Esophagus squamous epithelium (tissue), 5 donors: ENCODE measurements at regions not wholly inside any gene's neighbourhood (a gene's known extent, or its start where the extent isn't known, plus 50 kb on each side); places are given as distances from the start of the nearest gene placed in this dataset.
"Not testable (repeated sequence)": the region's sequence is repeated elsewhere in the genome, so short reads cannot be mapped to it uniquely, and the experiment has no call there.

ENCODE experiments used
- DNase-seq: peaks from one replicate; lab custom pipeline; 2025; lab: John Stamatoyannopoulos, UW
- H3K27ac ChIP-seq, 4 donors: fragments of 200-600 bp; sonication (generic); one replicate each; pipeline ENCODE4 v1.5.1; 2016 to 2019; ENCODE audit warnings: mild to moderate bottlenecking in 1 of 4
- H3K27me3 ChIP-seq, 4 donors: fragments of 200-600 bp; sonication (generic); 1 replicate in 3 of 4; 2 replicates in 1 of 4; pipeline versions ENCODE4 v1.5.1 to v1.6.0; 2017 to 2021; ENCODE audit warnings: antibody characterized with exemption in 1 of 4
- H3K36me3 ChIP-seq, 3 donors: fragments of 200-600 bp; sonication (generic); one replicate each; pipeline ENCODE4 v1.5.1; 2016 to 2019
- H3K4me1 ChIP-seq, 3 donors: fragments of 200-600 bp; sonication (generic); one replicate each; pipeline ENCODE4 v1.5.1; 2017 to 2019
- H3K4me3 ChIP-seq, 4 donors: fragments of 200-600 bp; sonication (generic); 1 replicate in 3 of 4; 2 replicates in 1 of 4; pipeline ENCODE4 v1.5.1; 2016 to 2019; ENCODE audit warnings: mild to moderate bottlenecking in 2 of 4, moderate library complexity in 1 of 4
- H3K9me3 ChIP-seq, 3 donors: fragments of 200-600 bp; sonication (generic); one replicate each; pipeline ENCODE4 v1.5.1; 2016 to 2019
- CTCF ChIP-seq, 6 experiments: fragments of 450-650 bp in 4 of 6; fragments of 200-600 bp in 2 of 6; sonication (generic) in 2 of 6; IDR thresholded peaks; one replicate each; pipeline ENCODE4 v1.5.1; 2016 to 2019; ENCODE audit warnings: antibody characterized with exemption in 6 of 6, mild to moderate bottlenecking in 4 of 6, moderate library complexity in 4 of 6
- POLR2A ChIP-seq, 4 donors: fragments of 450-650 bp; IDR thresholded peaks; one replicate each; pipeline ENCODE4 v1.6.1; 2017; ENCODE audit warnings: antibody characterized with exemption in 4 of 4, mild to moderate bottlenecking in 4 of 4, moderate library complexity in 3 of 4
- WGBS, 2 donors: methylation state at CpG; one replicate each; pipeline ENCODE4 v1.1.5; 2018; 5-methylcytosine and 5-hydroxymethylcytosine counted together
- intact Hi-C: fragments of 100-400 bp; cut with DNase I; formaldehyde crosslinking; loops from one replicate; pipeline ENCODE4 v1.15.0; 2022
- donor health status: DM: yes; HTN: yes; CAD: no.

- no peaks in the 10 kb centered on the region for H3K36me3 ChIP-seq
- H3K27me3 ChIP-seq: no peaks in the 10 kb centered on the region
- DNase-seq: no peak
- intact Hi-C loops: no loop called here
- no peaks in the 10 kb centered on the region for H3K4me1 ChIP-seq
- H3K4me3 ChIP-seq: no peak overlapping the region
- no peaks in the 10 kb centered on the region for H3K9me3 ChIP-seq
- TF ChIP-seq CTCF (IDR thresholded peaks at IDR 0.05): no peak
- TF ChIP-seq POLR2A (IDR thresholded peaks at IDR 0.05): no peak
- H3K27ac ChIP-seq: no peak overlapping the region
- 65 to 74% methylated on average over 3 to 4 of the region's 4 CpGs for WGBS, 2 donors
Observed at GRCh38 chr5:84764227-84764626, 379.5 kb upstream of the EDIL3 start.

DNA sequence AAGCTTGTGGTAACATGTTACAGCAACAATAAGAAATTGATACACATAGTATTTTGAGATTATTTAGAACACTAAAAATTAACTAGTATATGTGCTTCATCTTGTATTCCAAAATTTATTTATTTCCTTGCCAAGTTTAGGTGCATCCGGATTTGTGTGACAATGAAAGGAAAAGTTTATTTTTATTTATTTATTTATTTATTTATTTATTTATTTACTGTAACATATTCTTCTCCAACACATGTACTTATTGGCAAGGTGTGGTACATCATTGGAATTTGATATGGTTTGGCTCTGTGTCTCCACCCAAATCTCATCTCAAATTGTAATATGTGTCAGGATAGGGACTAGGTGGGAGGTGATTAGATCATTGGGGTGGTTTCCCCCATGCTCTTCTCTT, 373.3 kb upstream of the EDIL3 start:
- 70 to 75% methylated on average over 1 of the region's 1 CpG for WGBS, 2 donors
- H3K27me3 ChIP-seq: no peaks in the 10 kb centered on the region
- intact Hi-C loops: no loop called here
- H3K27ac ChIP-seq: no peak overlapping the region
- no peaks in the 10 kb centered on the region for H3K9me3 ChIP-seq
- no peak for DNase-seq
- TF ChIP-seq POLR2A (IDR thresholded peaks at IDR 0.05): no peak
- TF ChIP-seq CTCF (IDR thresholded peaks at IDR 0.05): no peak
- no peaks in the 10 kb centered on the region for H3K4me1 ChIP-seq
- no peaks in the 10 kb centered on the region for H3K36me3 ChIP-seq
- no peak overlapping the region for H3K4me3 ChIP-seq

GRCh38 chr5:84752780-84753179, 368.1 kb upstream of the EDIL3 start:
- intact Hi-C loops: no loop called here
- no peak for DNase-seq
- 46 to 48% methylated on average over 2 of the region's 2 CpGs for WGBS, 2 donors
- no peak for TF ChIP-seq CTCF (IDR thresholded peaks at IDR 0.05)
- Histone ChIP-seq H3K27me3 (no peaks in the 10 kb centered on the region), H3K9me3 (no peaks in the 10 kb centered on the region), H3K27ac (no peak overlapping the region), H3K4me1 (no peaks in the 10 kb centered on the region), H3K36me3 (no peaks in the 10 kb centered on the region), H3K4me3 (no peak overlapping the region)

DNA sequence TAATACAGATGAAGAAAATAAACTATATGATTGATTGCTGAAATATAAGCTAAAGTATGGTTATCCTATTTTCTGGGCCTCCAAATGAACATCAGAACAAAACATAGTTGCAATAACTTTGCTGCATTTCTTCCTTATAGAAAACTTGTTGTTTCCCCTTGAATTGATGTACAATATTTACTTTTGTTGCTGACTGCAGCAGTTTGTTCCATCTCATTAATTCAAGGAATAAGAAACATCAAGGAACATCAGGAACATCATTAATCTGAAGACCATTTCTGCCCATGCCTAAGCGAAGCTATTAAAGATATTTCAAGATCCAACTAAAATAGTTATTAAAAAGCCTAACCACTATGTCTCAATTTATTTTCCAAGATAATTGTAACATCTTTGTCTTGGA, 363.6 kb upstream of the EDIL3 start:
- DNase-seq: no peak
- 35 to 80% methylated on average over 1 of the region's 1 CpG for WGBS, 2 donors

DNA sequence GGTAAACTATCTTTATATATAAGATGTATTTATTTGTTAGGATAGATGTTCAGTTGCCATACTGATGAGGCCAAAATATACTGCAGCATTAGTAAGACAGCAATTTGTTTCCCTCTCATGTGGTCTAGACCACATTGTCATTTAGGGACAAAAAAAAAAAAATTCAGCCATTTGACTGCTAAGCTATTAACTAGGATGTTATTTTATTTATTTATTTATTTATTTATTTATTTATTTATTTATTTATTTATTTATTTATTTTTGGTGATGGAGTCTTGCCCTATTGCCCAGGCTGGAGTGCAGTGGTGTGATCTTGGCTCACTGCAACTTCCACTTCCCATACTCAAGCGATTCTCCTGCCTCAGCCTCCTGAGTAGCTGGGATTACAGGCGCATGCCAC, 361.6 kb upstream of the EDIL3 start:
- H3K9me3 ChIP-seq, H3K4me1 ChIP-seq, H3K27ac ChIP-seq, H3K4me3 ChIP-seq, intact Hi-C loops, DNase-seq, H3K36me3 ChIP-seq, H3K27me3 ChIP-seq: not testable (repeated sequence)
- 79 to 82% methylated on average over 2 of the region's 2 CpGs for WGBS, 2 donors

More for the DNA sequence above, 363.6 kb upstream of the EDIL3 start:
- no peak overlapping the region for H3K4me3 ChIP-seq
- no peak for TF ChIP-seq CTCF (IDR thresholded peaks at IDR 0.05)
- no peak for TF ChIP-seq POLR2A (IDR thresholded peaks at IDR 0.05)
- no peaks in the 10 kb centered on the region for H3K36me3 ChIP-seq
- H3K9me3 ChIP-seq: no peaks in the 10 kb centered on the region
- H3K27me3 ChIP-seq: no peaks in the 10 kb centered on the region
- intact Hi-C loops: no loop called here
- H3K4me1 ChIP-seq: no peaks in the 10 kb centered on the region
- no peak overlapping the region for H3K27ac ChIP-seq

GRCh38 chr5:84741056-84741455, 356.4 kb upstream of the EDIL3 start:
- H3K27ac ChIP-seq: no peak overlapping the region
- intact Hi-C loops: no loop called here
- H3K36me3 ChIP-seq: no peaks in the 10 kb centered on the region
- no peak for TF ChIP-seq POLR2A (IDR thresholded peaks at IDR 0.05)
- TF ChIP-seq CTCF (IDR thresholded peaks at IDR 0.05): no peak
- WGBS, 2 donors: 54 to 57% methylated on average over 1 of the region's 1 CpG
- H3K4me3 ChIP-seq: no peak overlapping the region
- H3K9me3 ChIP-seq: no peaks in the 10 kb centered on the region
- no peaks in the 10 kb centered on the region for H3K4me1 ChIP-seq
- no peak for DNase-seq
- H3K27me3 ChIP-seq: no peaks in the 10 kb centered on the region
